Cardiac fibroblast (primary cell): ENCODE measurements at regions not wholly inside any gene's neighbourhood (a gene's known extent, or its start where the extent isn't known, plus 50 kb on each side); places are given as distances from the start of the nearest gene placed in this dataset.

ENCODE experiments used
- DNase-seq, 2 donors: peaks; one replicate each; pipeline versions ENCODE4 v3.0.0 to v3.0.0-alpha.2; 2010; ENCODE audit warnings: low read depth in 2 of 2
- H3K4me3 ChIP-seq, 2 donors: replicated peaks in 1 of 2; 1 replicate in 1 of 2; 2 replicates in 1 of 2; pipeline ENCODE4 v1.5.1; 2011; ENCODE audit warnings: low read depth in 2 of 2, low read length in 2 of 2, mild to moderate bottlenecking in 2 of 2, moderate library complexity in 1 of 2
- TF ChIP-seq, protein P1 (sequence below): IDR thresholded peaks from one replicate; pipeline ENCODE4 v1.5.1; 2011; ENCODE audit warnings: low read depth, mild to moderate bottlenecking, low read length, inconsistent platforms

DNA sequence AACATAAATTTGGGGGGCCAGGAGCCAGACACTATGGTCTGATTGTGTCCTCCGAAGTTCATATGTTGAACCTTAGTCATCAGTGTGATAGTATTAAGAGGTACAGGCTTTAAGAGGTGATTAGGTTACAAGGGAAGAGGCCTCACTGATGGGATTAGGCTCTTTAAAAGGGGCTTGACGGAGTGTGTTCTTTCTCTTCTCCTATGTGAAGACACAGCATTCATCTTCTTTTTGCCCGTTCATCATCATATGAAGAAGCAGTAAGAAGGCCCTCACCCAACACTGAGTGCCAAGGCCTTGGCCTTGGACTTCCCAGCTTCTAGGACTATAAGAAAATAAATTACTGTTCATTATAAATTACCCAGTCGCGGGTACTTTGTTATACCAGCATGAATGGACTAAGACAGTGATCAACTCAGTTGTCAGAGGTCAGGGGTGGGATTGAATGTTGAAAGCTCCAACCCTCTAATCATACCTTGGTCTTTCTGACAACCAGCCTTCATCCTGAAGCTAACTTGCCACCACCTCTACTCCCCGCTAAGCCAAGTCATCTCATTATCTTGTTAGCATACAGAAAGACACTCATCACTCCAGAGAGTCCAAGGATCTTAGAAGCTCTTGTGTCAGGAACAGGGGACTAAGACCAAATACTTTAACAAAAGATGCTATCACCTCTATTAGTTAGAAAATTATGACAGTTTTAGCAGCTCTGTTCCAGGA is 543.4 kb upstream of the DIPK2B start:
- no peak overlapping the region for H3K4me3 ChIP-seq
- DNase-seq, result peak in 1 of 2 donors; percentile 44
- TF ChIP-seq, protein P1, sequence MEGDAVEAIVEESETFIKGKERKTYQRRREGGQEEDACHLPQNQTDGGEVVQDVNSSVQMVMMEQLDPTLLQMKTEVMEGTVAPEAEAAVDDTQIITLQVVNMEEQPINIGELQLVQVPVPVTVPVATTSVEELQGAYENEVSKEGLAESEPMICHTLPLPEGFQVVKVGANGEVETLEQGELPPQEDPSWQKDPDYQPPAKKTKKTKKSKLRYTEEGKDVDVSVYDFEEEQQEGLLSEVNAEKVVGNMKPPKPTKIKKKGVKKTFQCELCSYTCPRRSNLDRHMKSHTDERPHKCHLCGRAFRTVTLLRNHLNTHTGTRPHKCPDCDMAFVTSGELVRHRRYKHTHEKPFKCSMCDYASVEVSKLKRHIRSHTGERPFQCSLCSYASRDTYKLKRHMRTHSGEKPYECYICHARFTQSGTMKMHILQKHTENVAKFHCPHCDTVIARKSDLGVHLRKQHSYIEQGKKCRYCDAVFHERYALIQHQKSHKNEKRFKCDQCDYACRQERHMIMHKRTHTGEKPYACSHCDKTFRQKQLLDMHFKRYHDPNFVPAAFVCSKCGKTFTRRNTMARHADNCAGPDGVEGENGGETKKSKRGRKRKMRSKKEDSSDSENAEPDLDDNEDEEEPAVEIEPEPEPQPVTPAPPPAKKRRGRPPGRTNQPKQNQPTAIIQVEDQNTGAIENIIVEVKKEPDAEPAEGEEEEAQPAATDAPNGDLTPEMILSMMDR, result no peak

DNA sequence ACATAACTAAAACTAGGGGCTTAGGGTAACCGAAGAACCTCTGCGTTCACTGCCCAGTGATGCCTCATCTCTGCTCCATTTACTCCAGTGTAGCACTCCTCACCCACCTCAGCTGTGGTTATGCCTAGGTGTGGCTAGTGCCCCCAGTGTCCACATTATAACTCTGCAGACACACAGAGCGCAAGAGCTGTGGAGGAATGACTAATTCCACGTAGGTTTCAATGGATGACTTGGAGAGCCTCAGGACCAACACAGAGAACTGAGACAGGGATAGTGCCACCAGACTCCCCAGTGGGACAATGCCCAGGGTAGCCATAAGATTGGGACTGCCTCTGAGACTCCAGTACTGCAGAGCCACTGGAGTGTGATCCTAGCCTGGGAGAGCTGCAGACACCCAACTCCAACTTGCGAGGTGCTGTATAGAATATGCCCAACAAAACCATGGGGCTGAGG is 542.4 kb upstream of the DIPK2B start:
- DNase-seq, result peak in 1 of 2 donors; percentile 78
- H3K4me3 ChIP-seq, result no peak overlapping the region
- TF ChIP-seq, protein P1, result peak; percentile 42

DNA sequence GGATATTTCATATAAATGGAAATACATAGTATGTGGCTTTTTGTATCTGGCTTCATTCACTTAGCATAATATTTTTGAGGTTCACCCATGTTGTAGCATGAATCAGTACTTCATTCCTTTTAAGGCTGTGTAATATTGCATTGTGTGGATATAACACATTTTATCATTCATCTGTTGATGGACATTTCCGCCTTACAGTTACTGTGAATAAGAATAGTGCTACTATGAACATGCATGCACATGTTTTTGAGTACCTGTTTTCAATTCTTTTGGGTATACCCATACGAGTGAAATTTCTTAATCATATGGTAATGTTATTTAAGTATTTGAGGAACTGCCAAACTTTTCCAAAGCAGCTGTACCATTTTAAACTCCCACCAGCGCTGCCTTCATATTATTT is 539.6 kb upstream of the DIPK2B start:
- DNase-seq, result peak in 1 of 2 donors; percentile 23

DNA sequence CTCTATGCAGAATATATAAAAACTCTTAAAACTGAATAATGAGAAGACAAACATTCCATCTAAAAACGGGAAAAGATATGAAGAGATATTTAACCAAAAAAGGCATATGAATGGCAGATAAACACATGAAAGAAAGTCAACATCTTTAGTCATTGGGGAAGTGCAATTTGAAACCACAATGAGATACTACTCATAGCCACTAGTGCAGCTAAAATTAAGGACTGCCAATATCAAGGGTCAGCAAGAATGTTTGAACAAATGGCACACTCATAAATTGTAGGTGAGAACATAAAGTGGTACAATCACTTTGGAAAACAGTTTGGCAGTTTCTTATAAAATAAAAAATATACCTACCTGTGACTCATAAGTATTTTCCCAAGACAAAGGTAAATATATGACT is 534.9 kb upstream of the DIPK2B start:
- H3K4me3 ChIP-seq, result no peak overlapping the region
- DNase-seq, result peak in 1 of 2 donors; percentile 39
- TF ChIP-seq, protein P1, result no peak

More for the DNA sequence above, 539.6 kb upstream of the DIPK2B start:
- H3K4me3 ChIP-seq, result no peak overlapping the region
- TF ChIP-seq, protein P1, result no peak

DNA sequence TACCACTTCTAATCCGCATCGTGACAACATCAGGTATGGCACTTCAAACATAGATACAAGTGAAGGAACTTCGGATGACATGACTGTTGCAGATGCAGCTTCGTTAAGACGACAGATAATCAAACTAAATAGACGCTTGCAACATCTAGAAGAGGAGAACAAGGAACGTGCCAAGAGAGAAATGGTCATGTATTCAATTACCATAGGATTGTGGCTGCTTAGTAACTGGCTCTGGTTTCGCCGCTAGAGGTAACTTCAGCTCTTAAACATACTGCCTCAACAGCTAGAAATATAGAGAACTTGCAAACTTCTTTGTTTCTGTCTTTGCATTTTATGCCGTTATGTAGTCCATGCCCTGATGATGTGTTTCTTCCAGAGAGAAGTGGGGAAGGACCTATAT is 530.8 kb upstream of the DIPK2B start:
- no peak overlapping the region for H3K4me3 ChIP-seq
- TF ChIP-seq, protein P1, result no peak
- DNase-seq, result no peak

DNA sequence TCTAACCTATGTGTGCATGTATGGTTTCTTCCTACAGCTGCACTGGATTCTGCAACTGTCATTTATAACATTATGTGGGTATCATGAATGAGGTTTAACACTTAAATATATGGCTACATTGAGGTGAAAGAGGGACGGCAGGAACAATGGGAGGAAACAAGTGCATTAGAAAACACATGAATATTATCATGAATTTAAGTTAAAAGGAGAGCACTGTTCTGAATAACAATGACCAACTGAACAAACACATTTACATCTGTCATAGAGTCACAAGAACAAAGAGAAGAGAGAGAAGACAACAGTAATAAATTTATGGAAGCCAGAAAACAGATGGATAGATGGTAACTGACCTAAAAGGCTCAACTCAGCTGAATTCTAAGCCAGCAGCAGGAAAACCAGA is 527.1 kb upstream of the DIPK2B start:
- TF ChIP-seq, protein P1, result no peak
- no peak for DNase-seq
- H3K4me3 ChIP-seq, result no peak overlapping the region
